Omental fat pad (tissue), 3 donors: ENCODE measurements at regions not wholly inside any gene's neighbourhood (a gene's known extent, or its start where the extent isn't known, plus 50 kb on each side); places are given as distances from the start of the nearest gene placed in this dataset.
"Not testable (repeated sequence)": the region's sequence is repeated elsewhere in the genome, so short reads cannot be mapped to it uniquely, and the experiment has no call there.

Experiments used
- ATAC-seq: fragments of 150-250 bp; one replicate; pipeline ENCODE4 v1.9.1; 2016; ENCODE audit warnings: mild to moderate bottlenecking, moderate library complexity; ENCODE audit not compliant: low FRiP score
- DNase-seq: peaks from one replicate; pipeline ENCODE4 v3.0.0-alpha.2; 2019; ENCODE audit warnings: low spot score
- TF ChIP-seq, protein P1 (sequence below), 3 donors: fragments of 450-650 bp; IDR thresholded peaks; one replicate each; pipeline ENCODE4 v1.5.1; 2016 to 2017; ENCODE audit warnings: antibody characterized with exemption in 3 of 3, mild to moderate bottlenecking in 3 of 3, moderate library complexity in 2 of 3

DNA sequence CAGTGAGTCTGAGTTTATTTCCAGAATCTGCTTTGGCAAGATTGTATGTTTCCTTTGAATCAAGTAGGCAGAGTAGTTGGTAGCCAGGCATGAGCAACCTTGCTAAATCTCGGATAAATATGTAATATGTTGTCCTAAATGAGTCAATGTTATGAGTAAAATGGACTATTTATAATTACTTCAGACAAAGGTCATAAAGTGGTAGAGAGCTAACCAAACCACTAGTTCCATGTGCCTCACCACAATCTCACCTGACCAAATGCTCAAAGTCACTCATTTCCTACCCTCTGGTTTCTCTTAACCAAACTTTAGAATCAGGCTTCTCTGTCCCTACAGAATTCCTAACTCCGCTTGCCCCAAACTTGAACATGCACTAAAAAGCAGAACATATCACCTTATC is 261.2 kb upstream of the FSIP2 start:
- TF ChIP-seq, protein P1, sequence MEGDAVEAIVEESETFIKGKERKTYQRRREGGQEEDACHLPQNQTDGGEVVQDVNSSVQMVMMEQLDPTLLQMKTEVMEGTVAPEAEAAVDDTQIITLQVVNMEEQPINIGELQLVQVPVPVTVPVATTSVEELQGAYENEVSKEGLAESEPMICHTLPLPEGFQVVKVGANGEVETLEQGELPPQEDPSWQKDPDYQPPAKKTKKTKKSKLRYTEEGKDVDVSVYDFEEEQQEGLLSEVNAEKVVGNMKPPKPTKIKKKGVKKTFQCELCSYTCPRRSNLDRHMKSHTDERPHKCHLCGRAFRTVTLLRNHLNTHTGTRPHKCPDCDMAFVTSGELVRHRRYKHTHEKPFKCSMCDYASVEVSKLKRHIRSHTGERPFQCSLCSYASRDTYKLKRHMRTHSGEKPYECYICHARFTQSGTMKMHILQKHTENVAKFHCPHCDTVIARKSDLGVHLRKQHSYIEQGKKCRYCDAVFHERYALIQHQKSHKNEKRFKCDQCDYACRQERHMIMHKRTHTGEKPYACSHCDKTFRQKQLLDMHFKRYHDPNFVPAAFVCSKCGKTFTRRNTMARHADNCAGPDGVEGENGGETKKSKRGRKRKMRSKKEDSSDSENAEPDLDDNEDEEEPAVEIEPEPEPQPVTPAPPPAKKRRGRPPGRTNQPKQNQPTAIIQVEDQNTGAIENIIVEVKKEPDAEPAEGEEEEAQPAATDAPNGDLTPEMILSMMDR (IDR thresholded peaks at IDR 0.05): no peak
- DNase-seq: no peak
- no peak for ATAC-seq

- TF ChIP-seq, protein P1 (IDR thresholded peaks at IDR 0.05): no peak
- ATAC-seq (no peak), DNase-seq (no peak)
Observed at GRCh38 chr2:185484602-185485001, 254.0 kb upstream of the FSIP2 start.

DNA sequence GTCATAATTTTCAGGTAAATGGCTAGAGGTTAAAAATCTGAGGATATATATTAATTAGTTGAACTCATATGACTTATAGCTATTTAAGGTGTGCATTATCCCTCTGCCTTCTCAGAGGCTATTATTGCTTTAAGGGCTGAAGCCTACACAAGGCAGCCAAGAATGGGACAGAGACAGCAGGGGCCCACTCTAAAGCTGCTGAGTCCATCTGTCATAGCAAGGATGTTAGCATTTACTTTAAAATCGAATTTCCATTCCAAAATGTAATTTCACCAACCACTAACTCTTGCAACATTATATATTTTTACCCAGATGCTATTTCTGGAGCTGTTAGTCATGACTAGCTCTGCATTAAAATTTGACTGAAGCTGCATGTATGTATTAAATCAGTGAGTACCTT is 236.3 kb upstream of the FSIP2 start:
- no peak for ATAC-seq
- DNase-seq: no peak
- TF ChIP-seq, protein P1 (IDR thresholded peaks at IDR 0.05): no peak

- DNase-seq (no peak), ATAC-seq (no peak)
- TF ChIP-seq, protein P1 (IDR thresholded peaks at IDR 0.05): no peak
Observed at GRCh38 chr2:185507719-185508118, 230.9 kb upstream of the FSIP2 start.

- TF ChIP-seq, protein P1 (IDR thresholded peaks at IDR 0.05): no peak
- ATAC-seq: no peak
- DNase-seq: no peak
Observed at GRCh38 chr2:185510060-185510459, 228.5 kb upstream of the FSIP2 start.

DNA sequence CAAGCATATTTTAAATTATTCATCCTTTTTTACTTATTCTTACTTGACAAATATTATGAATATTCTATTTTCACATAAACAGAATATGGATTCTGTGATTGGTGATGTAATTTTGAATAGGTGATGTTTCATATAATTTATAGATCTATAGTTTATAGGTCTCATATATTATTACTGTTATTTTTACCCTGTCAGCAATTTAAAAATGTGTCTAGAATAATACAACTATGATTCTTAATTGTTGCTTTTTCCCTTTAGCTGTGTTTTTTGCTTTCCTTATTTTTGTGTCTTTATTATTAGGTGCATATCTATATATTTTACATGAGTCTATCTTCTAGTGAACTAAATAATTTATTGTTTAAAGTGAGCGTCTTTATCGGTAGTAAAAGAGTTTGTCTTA is 226.7 kb upstream of the FSIP2 start:
- DNase-seq: no peak
- TF ChIP-seq, protein P1 (IDR thresholded peaks at IDR 0.05): no peak
- ATAC-seq: no peak

- DNase-seq (no peak), ATAC-seq (no peak)
- TF ChIP-seq, protein P1 (IDR thresholded peaks at IDR 0.05): no peak
Observed at GRCh38 chr2:185522472-185522871, 216.1 kb upstream of the FSIP2 start.

- ATAC-seq: not testable (repeated sequence)
Observed at GRCh38 chr2:185524242-185524641, 214.4 kb upstream of the FSIP2 start.

More at GRCh38 chr2:185524242-185524641, 214.4 kb upstream of the FSIP2 start:
- DNase-seq: not testable (repeated sequence)
